Effector memory CD8-positive, alpha-beta T cell (primary cell): ENCODE measurements at regions not wholly inside any gene's neighbourhood (a gene's known extent, or its start where the extent isn't known, plus 50 kb on each side); places are given as distances from the start of the nearest gene placed in this dataset.

Source experiments
- ATAC-seq: fragments of 150-1000 bp; cut with Tn5 transposase; replicated peaks from 2 replicates; pipeline ENCODE4 v1.10.0; 2021; ENCODE audit warnings: mild to moderate bottlenecking, moderate library complexity
- DNase-seq, 3 experiments: peaks; one replicate each; pipeline ENCODE4 v3.0.0; 2021
- H3K27ac Mint-ChIP-seq, 2 donors: one replicate each; pipeline ENCODE4 v1.8.0; 2022; ENCODE audit warnings: mild to moderate bottlenecking in 2 of 2, mixed read lengths in 2 of 2, moderate library complexity in 2 of 2
- H3K27me3 Mint-ChIP-seq, 2 donors: one replicate each; pipeline ENCODE4 v1.8.0; 2022; ENCODE audit warnings: mixed read lengths in 2 of 2
- H3K36me3 Mint-ChIP-seq: one replicate; pipeline ENCODE4 v1.8.0; 2022; ENCODE audit warnings: mild to moderate bottlenecking, moderate library complexity, mixed read lengths; ENCODE audit not compliant: insufficient read depth
- H3K4me1 Mint-ChIP-seq, 2 donors: one replicate each; pipeline ENCODE4 v1.8.0; 2022; ENCODE audit warnings: low read depth in 2 of 2, mixed read lengths in 2 of 2
- H3K4me3 Mint-ChIP-seq, 2 donors: one replicate each; pipeline ENCODE4 v1.8.0; 2022; ENCODE audit warnings: mild to moderate bottlenecking in 2 of 2, mixed read lengths in 2 of 2, moderate library complexity in 2 of 2
- H3K9me3 Mint-ChIP-seq, 2 donors: one replicate each; pipeline ENCODE4 v1.8.0; 2022; ENCODE audit warnings: mixed read lengths in 2 of 2

DNA sequence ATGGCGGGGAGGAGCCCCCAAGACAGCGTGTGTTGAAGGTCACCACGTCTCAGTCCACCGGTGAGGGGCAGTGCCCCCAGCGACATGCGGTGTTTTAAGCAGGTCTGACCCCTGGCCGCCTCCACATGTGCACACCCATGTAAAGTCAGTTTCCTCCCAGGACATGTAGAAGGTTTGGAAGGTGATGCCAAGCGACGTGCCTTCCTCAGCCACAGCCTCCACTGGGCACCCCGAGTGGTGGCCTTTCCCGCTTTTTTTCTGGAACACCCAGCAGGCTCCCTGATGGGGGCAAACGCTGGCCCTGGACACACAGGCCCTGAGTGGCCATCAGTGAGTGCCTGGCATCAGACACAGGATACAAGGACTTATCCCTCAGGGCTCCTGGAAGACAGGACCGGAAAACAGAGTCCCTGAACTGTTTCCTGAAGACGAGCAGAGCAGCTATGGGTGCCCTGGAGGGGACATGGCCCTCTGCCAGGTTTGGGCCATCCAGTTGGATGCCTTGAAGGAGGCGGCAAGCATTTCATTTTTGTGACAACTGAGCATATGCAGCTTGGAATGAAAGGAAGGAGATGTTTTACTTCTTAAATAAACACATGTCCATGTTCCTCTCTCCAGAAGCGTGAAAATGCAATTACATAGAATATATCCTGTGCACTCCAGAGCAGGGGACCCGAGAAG, 275.8 kb upstream of the IRX2 start:
- Mint-ChIP-seq H3K36me3 (no peaks in the 10 kb centered on the region), H3K4me3 (no peak overlapping the region), H3K27ac (no peak overlapping the region), H3K27me3 (no peaks in the 10 kb centered on the region), H3K4me1 (no peaks in the 10 kb centered on the region), H3K9me3 (peaks cover 7 to 13% of the 10 kb centered on the region in 2 donors)
- ATAC-seq (no peak), DNase-seq (no peak)

- DNase-seq (no peak), ATAC-seq (no peak)
- Mint-ChIP-seq H3K27me3 (no peaks in the 10 kb centered on the region), H3K36me3 (no peaks in the 10 kb centered on the region), H3K4me3 (no peak overlapping the region), H3K27ac (no peak overlapping the region), H3K4me1 (no peaks in the 10 kb centered on the region), H3K9me3 (peaks cover 7 to 13% of the 10 kb centered on the region in 2 donors)
These were observed 275.2 kb upstream of the IRX2 start for GRCh38 chr5:3026651-3027050.

GRCh38 chr5:3026099-3026498, 274.6 kb upstream of the IRX2 start:
- H3K9me3 Mint-ChIP-seq, result peaks cover 2 to 9% of the 10 kb centered on the region in 2 donors
- no peak overlapping the region for H3K4me3 Mint-ChIP-seq
- H3K36me3 Mint-ChIP-seq, result no peaks in the 10 kb centered on the region
- no peak for ATAC-seq
- H3K4me1 Mint-ChIP-seq, result no peaks in the 10 kb centered on the region
- no peak overlapping the region for H3K27ac Mint-ChIP-seq
- DNase-seq, result no peak
- no peaks in the 10 kb centered on the region for H3K27me3 Mint-ChIP-seq

- Mint-ChIP-seq H3K27me3 (no peaks in the 10 kb centered on the region), H3K4me1 (no peaks in the 10 kb centered on the region), H3K36me3 (no peaks in the 10 kb centered on the region), H3K27ac (no peak overlapping the region), H3K4me3 (no peak overlapping the region), H3K9me3 (peaks cover 2 to 3% of the 10 kb centered on the region in 2 donors)
- ATAC-seq (no peak), DNase-seq (no peak)
These were observed 273.9 kb upstream of the IRX2 start for GRCh38 chr5:3025392-3025791.

DNA sequence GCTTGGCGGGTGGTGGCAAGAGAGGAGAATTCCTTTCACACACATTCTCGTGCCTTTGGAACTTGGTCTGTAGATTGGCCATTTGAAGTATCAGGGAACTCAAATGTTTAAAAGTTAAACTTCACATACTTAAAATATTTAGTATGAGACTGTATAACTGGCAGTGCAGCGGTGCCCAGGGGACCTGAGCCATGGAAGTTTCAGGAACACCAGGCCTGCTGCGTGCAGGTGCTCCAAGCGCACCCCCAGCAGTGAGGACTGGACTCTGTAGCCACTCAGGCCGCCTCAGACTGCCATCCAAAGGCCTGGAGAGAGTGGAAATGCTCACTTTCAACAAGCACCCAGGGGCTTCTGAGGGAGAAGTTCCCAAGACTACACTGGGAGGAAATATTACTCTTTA, 273.5 kb upstream of the IRX2 start:
- Mint-ChIP-seq H3K9me3 (peaks cover 0 to 3% of the 10 kb centered on the region in 2 donors), H3K27ac (no peak overlapping the region), H3K4me3 (no peak overlapping the region), H3K4me1 (no peaks in the 10 kb centered on the region), H3K36me3 (no peaks in the 10 kb centered on the region), H3K27me3 (no peaks in the 10 kb centered on the region)
- ATAC-seq, result no peak
- DNase-seq, result no peak

DNA sequence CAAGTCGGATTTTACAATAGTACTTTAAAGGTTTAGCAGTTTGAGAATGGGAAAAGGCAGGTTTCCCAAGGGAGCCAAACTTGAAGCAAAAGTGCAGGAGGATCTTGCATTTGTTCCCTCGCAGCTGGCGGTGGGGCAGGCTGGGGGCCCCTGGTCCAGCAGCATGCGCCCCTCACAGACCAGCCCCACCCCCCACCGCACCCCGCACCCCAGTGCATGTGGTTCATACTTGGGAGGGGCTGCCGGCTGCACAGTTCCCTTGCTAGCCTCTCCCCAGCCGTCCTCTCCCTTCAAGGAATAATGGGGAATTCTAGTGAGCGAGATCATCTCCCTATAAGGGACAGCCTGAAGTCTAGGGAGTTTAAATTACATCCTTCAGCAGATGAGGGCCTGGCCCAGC, 273.1 kb upstream of the IRX2 start:
- DNase-seq (no peak), ATAC-seq (no peak)
- Mint-ChIP-seq H3K36me3 (no peaks in the 10 kb centered on the region), H3K27me3 (no peaks in the 10 kb centered on the region), H3K9me3 (peaks cover 0 to 3% of the 10 kb centered on the region in 2 donors), H3K4me3 (no peak overlapping the region), H3K4me1 (no peaks in the 10 kb centered on the region), H3K27ac (no peak overlapping the region)

DNA sequence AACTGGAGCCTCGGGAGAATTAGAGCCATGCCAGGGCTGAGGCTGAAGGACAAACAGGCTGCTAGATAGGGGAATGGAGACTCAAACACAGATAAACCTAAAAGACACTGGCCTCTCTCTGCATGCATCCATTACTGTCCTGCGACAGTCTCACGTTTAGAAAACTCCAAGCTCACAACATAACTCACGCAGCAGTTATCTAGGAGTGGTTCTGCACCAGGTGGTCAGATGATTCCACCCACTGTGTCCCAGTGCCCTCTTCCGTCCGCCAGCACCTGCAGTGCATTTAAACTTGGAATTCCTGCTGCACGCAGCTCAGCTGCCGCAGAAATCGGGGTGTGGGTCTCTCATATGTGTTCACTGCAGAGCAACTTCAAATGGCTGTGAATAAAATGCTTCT, 272.6 kb upstream of the IRX2 start:
- H3K27ac Mint-ChIP-seq, result no peak overlapping the region
- no peaks in the 10 kb centered on the region for H3K4me1 Mint-ChIP-seq
- no peaks in the 10 kb centered on the region for H3K27me3 Mint-ChIP-seq
- H3K4me3 Mint-ChIP-seq, result no peak overlapping the region
- H3K36me3 Mint-ChIP-seq, result no peaks in the 10 kb centered on the region
- no peak for DNase-seq
- no peak for ATAC-seq
- peaks cover 0 to 3% of the 10 kb centered on the region in 2 donors for H3K9me3 Mint-ChIP-seq

DNA sequence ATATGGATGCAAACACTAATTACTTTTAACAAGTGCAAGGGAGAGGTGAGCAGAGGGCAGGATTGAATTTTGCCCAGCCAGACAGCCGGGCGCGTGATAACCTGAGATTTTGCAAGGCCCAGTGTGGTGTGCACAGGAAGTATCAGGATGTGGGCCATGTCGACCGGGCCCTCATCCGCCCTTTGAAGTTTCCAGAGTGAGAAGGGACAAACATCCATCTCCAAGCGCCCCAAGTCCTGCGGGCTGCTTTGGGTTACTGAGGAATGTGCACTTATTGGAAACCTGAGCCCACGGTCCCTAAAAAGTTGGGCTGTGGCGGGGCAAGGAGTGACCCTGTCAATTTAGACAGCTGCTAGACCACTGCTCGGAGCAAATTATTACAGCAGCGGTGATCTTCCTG, 272.2 kb upstream of the IRX2 start:
- ATAC-seq, result no peak
- Mint-ChIP-seq H3K9me3 (peaks cover 0 to 3% of the 10 kb centered on the region in 2 donors), H3K36me3 (peaks cover 1% of the 10 kb centered on the region), H3K4me1 (no peaks in the 10 kb centered on the region), H3K27ac (no peak overlapping the region), H3K4me3 (no peak overlapping the region), H3K27me3 (no peaks in the 10 kb centered on the region)
- DNase-seq, result no peak

DNA sequence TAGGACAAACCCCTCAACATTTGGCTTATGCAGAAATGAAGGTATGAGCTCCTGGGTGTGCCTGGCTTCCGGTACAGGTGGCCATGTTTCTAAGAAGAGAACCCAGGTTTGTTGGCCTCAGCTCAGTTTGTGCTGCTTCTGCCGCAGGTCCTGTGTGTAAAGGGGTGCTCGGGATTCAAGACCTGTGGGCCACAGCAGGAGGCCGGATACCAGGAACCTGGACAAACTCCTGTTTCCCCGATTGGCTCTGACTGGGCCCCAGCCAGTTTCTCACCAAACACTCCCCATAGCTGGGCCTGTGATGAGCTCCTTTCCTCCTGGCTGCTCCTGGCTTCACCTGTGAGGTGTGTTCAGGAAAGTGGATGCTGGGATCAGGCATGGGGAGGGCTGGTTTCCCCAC, 271.2 kb upstream of the IRX2 start:
- Mint-ChIP-seq H3K36me3 (peaks cover 2% of the 10 kb centered on the region), H3K4me1 (no peaks in the 10 kb centered on the region), H3K4me3 (no peak overlapping the region)

GRCh38 chr5:3020426-3020825, 268.9 kb upstream of the IRX2 start:
- ATAC-seq (no peak), DNase-seq (no peak)
- Mint-ChIP-seq H3K9me3 (peaks cover 0 to 2% of the 10 kb centered on the region in 2 donors), H3K27ac (no peak overlapping the region), H3K4me1 (no peaks in the 10 kb centered on the region), H3K4me3 (no peak overlapping the region), H3K36me3 (peaks cover 2% of the 10 kb centered on the region), H3K27me3 (no peaks in the 10 kb centered on the region)

More for the DNA sequence above, 271.2 kb upstream of the IRX2 start:
- no peak overlapping the region for H3K27ac Mint-ChIP-seq
- DNase-seq (no peak), ATAC-seq (no peak)
- H3K9me3 Mint-ChIP-seq, result peaks cover 0 to 2% of the 10 kb centered on the region in 2 donors
- no peaks in the 10 kb centered on the region for H3K27me3 Mint-ChIP-seq

DNA sequence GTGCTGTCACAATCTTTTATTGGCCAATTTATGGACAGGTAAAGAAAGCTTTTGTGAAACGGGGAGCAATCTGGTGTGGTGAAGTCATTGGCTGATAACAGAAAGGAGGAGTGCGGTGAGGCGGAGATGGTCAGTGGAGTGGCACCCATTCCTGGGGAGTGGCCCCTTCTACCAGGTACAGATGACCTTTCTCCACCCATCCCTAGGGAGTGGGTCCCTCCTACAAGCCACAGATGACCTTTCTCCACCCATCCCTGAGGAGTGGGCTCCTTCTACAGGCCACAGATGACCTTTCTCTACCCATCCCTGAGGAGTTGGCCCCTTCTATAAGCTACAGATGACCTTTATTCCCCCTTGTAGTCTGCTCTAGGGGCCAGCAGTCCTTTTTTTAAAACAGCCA, 267.6 kb upstream of the IRX2 start:
- H3K27ac Mint-ChIP-seq, result no peak overlapping the region
- ATAC-seq, result no peak

DNA sequence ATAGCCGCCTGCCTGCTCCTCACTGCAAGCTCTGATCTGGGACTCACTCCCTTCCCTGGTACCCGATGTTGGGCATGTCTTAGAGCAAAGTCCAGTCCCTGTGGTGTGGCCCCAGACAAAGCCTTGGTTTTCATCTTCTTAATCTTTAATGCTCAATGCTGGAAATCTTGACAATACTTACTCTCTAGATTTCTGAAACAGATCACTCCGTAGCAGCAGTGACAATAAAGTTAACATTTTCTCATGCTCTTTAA, 260.2 kb upstream of the IRX2 start:
- Mint-ChIP-seq H3K36me3 (no peaks in the 10 kb centered on the region), H3K4me1 (no peaks in the 10 kb centered on the region), H3K27ac (no peak overlapping the region), H3K9me3 (peaks cover 0 to 12% of the 10 kb centered on the region in 2 donors), H3K4me3 (no peak overlapping the region), H3K27me3 (no peaks in the 10 kb centered on the region)
- ATAC-seq (no peak), DNase-seq (no peak)

More for the DNA sequence above, 267.6 kb upstream of the IRX2 start:
- DNase-seq, result no peak
- no peaks in the 10 kb centered on the region for H3K4me1 Mint-ChIP-seq
- H3K36me3 Mint-ChIP-seq, result peaks cover 2% of the 10 kb centered on the region
- no peak overlapping the region for H3K4me3 Mint-ChIP-seq
- H3K27me3 Mint-ChIP-seq, result no peaks in the 10 kb centered on the region
- H3K9me3 Mint-ChIP-seq, result peaks cover 0 to 2% of the 10 kb centered on the region in 2 donors

DNA sequence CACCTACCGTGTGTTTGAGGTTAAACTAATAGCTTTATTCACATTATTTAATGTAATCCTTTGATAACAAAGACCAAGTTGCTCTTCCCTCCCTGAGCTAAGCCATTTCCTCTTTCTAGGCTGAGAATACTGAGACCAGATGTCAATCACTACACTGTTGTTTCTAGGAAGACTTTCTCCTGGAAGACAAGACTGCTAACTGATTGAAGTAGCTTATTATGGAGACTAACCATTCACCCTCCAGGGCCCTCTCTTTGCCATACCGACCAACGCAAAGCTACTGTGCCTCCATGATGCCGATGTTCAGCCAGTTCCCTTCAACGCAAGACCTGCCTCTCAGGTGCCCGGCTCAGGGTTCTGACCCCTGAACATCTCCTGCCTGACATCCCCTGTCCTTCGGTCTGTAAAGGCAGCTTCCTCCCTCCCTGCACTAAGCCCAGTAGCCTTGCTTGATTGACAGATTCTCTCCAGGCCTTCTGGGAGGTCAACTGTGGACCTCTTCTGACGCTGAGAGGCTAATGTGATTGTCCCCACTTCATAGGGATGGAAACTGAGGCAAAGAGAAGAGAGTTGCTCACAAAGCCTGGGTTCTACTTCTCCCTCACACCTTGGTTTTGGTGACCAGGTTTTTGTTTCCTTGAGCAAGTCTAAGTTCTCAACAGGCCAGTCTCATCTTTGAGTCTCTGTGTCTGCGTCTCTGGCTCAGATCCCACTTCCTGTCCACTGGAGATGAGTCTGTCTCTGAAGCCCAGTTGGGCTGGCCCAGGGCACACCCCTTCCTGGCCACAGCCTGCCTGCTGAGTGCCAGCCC, 259.7 kb upstream of the IRX2 start:
- H3K27ac Mint-ChIP-seq, result no peak overlapping the region
- DNase-seq (no peak), ATAC-seq (no peak)
- no peaks in the 10 kb centered on the region for H3K36me3 Mint-ChIP-seq
- H3K4me3 Mint-ChIP-seq, result no peak overlapping the region
- H3K9me3 Mint-ChIP-seq, result peaks cover 0 to 12% of the 10 kb centered on the region in 2 donors
- no peaks in the 10 kb centered on the region for H3K27me3 Mint-ChIP-seq
- no peaks in the 10 kb centered on the region for H3K4me1 Mint-ChIP-seq

GRCh38 chr5:3010301-3010952, 258.9 kb upstream of the IRX2 start:
- DNase-seq (no peak), ATAC-seq (no peak)
- Mint-ChIP-seq H3K27me3 (no peaks in the 10 kb centered on the region), H3K36me3 (no peaks in the 10 kb centered on the region), H3K27ac (no peak overlapping the region), H3K4me3 (no peak overlapping the region), H3K4me1 (no peaks in the 10 kb centered on the region), H3K9me3 (peaks cover 2 to 12% of the 10 kb centered on the region in 2 donors)
